Activated T-helper 2 cell treated with anti-CD3 and anti-CD28 coated beads, Interferon-gamma antibody, Interleukin-2, Interleukin-4, amounts not matched to agents 10 μg/mL and 5 μg/mL and 100 μg/mL, durations not matched to agents 14 hours and 24 hours and 36 hours (primary cell): ENCODE measurements at regions not wholly inside any gene's neighbourhood (a gene's known extent, or its start where the extent isn't known, plus 50 kb on each side); places are given as distances from the start of the nearest gene placed in this dataset.

Source experiments
- DNase-seq: peaks from one replicate; pipeline ENCODE4 v3.0.0; 2021; ENCODE audit warnings: low spot score
- H3K27ac Mint-ChIP-seq: one replicate; pipeline ENCODE4 v1.8.0; 2021; ENCODE audit warnings: mixed read lengths
- H3K27me3 Mint-ChIP-seq: one replicate; pipeline ENCODE4 v1.8.0; 2021; ENCODE audit warnings: low read depth, mixed read lengths
- H3K36me3 Mint-ChIP-seq: one replicate; pipeline ENCODE4 v1.8.0; 2021; ENCODE audit warnings: low read depth, mixed read lengths
- H3K4me1 Mint-ChIP-seq: one replicate; pipeline ENCODE4 v1.8.0; 2021; ENCODE audit warnings: low read depth, mixed read lengths
- H3K4me3 Mint-ChIP-seq: one replicate; pipeline ENCODE4 v1.8.0; 2021; ENCODE audit warnings: low read depth, mild to moderate bottlenecking, moderate library complexity, mixed read lengths
- H3K9me3 Mint-ChIP-seq: one replicate; pipeline ENCODE4 v1.8.0; 2021; ENCODE audit warnings: mixed read lengths
- intact Hi-C: fragments of 100-400 bp; cut with micrococcal nuclease; formaldehyde crosslinking; loops from one replicate; pipeline ENCODE4 v1.15.1; 2023

DNA sequence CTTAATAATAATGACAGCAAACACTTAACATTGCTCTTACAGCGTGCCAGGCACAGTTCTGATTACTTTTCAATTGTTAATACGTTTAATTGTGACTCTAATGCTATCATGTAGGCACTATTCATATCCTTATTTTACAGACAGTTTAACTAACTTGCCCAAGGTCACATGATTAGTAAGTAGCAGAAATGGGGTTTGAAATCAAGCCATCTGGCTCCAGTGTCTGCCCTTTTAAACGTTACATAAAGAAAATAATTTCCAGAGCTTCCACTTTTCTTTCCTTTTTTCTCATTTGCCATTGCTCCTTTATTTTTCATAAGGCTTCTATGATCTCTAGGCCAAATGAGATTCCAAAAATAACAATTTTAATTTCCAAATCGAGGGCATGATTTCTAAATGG lies 50.6 kb upstream of the IKZF2 start:
- no peak for DNase-seq
- intact Hi-C loops = no loop called here
- Mint-ChIP-seq H3K36me3 (no peaks in the 10 kb centered on the region), H3K27ac (no peak overlapping the region), H3K27me3 (peaks cover 2% of the 10 kb centered on the region), H3K4me1 (no peaks in the 10 kb centered on the region), H3K9me3 (peaks cover 3% of the 10 kb centered on the region), H3K4me3 (no peak overlapping the region)

DNA sequence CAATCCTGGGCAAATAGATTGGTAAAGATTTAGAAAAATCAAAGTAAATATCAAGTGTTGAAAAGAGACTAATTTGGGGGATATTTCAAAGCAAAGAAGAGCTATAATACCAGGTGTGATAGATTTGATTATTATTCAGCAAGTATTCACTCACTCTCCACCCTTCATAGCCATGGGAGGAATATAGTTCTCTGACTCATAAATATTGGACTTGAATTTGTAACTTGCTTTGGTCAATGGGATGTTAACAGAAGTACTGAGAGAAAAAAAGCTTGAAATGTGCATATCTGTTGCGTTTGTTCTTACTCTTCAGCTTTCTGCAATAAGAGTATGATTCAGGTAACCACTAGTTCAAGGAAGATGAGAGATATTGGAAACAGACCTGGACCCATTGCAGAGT lies 54.5 kb upstream of the IKZF2 start:
- Mint-ChIP-seq H3K9me3 (no peaks in the 10 kb centered on the region), H3K27me3 (peaks cover 2% of the 10 kb centered on the region), H3K36me3 (no peaks in the 10 kb centered on the region), H3K27ac (no peak overlapping the region), H3K4me1 (no peaks in the 10 kb centered on the region), H3K4me3 (no peak overlapping the region)
- no peak for DNase-seq
- intact Hi-C loops = no loop called here

DNA sequence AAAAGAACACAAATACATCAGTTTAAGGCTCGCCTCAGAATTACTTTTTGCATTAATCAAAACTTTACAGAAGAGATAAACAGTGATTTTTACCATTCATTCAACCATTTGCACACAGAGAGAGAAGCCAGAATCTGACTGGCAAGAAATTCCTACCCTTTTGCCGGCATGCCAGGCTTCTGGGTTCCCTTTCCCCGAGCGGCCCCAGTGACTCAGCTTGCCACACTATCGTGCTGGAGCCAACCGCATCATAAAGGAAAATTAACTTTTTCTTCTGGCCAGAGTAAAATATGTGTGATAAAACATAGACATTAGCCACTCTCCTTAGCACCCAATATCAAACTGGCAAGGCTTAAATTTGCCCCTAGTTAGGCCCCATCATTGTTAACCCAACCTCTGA lies 61.8 kb upstream of the IKZF2 start:
- no peak overlapping the region for H3K27ac Mint-ChIP-seq
- intact Hi-C loops = no loop called here
- H3K4me1 Mint-ChIP-seq = no peaks in the 10 kb centered on the region
- H3K4me3 Mint-ChIP-seq = no peak overlapping the region
- H3K36me3 Mint-ChIP-seq = no peaks in the 10 kb centered on the region
- no peak for DNase-seq
- peaks cover 5% of the 10 kb centered on the region for H3K27me3 Mint-ChIP-seq
- no peaks in the 10 kb centered on the region for H3K9me3 Mint-ChIP-seq

DNA sequence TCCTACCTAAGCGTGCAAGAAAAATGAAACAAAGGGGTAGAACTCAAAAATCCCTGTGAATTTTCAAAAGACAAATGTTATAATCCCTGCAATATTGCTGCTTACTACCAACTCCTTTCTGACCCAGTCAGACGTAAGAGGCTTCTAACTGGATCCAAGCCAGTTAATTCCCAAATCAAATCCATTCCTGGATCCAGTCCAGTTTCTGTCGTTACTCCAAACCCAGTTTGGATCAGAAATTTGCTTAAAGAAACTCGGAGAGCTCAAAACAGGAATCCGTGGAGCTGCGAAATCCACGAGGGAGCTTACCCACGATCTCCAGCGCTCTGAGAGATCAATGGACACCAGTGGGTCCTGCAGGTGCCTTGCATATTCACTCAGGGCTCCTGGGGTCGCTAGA lies 62.8 kb upstream of the IKZF2 start:
- H3K4me3 Mint-ChIP-seq = no peak overlapping the region
- H3K27me3 Mint-ChIP-seq = peaks cover 8% of the 10 kb centered on the region
- no peaks in the 10 kb centered on the region for H3K36me3 Mint-ChIP-seq
- intact Hi-C loops = no loop called here
- DNase-seq = no peak
- H3K27ac Mint-ChIP-seq = no peak overlapping the region
- H3K9me3 Mint-ChIP-seq = no peaks in the 10 kb centered on the region
- H3K4me1 Mint-ChIP-seq = no peaks in the 10 kb centered on the region

DNA sequence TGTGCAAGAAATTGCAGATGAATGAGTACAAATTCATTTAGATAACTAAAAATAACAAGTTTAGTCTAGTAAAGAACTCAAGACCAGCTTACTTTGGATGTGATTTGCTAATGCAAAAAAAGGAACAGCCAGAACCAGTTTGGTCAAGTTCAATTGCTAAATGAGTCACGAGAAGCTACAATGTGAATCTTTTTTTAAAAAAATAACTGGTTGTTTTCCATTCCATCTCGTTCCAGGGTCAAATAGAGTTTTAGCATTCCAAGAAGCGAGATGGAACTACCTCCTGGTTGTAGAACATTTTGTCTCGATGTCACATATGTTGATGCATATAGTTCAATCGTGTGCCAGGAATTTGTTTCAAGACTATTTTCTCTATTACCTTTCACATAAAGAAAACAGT lies 65.0 kb upstream of the IKZF2 start:
- no peaks in the 10 kb centered on the region for H3K4me1 Mint-ChIP-seq
- H3K9me3 Mint-ChIP-seq = no peaks in the 10 kb centered on the region
- no peak overlapping the region for H3K27ac Mint-ChIP-seq
- intact Hi-C loops = no loop called here
- no peak overlapping the region for H3K4me3 Mint-ChIP-seq
- DNase-seq = no peak
- H3K27me3 Mint-ChIP-seq = peaks cover 10% of the 10 kb centered on the region
- H3K36me3 Mint-ChIP-seq = no peaks in the 10 kb centered on the region

DNA sequence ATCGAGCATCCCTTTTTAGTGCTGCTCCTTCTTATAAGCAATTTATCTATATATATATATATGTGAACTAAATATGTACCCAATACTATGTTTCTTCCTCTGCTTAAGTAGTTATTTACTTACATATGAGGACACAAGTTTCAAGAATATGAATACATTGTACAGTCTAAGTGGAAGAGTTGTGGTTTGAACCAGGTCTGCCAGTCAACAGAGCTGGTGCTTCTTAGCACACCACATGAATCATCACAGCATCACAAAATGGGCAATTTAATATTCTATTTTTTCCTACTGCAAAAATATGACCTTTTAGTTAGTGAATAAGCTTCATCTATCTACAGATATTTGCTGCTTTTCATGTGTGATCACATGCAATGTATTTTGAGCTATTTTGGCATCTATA lies 64.4 kb upstream of the SPAG16 start:
- Mint-ChIP-seq H3K9me3 (no peaks in the 10 kb centered on the region), H3K27me3 (peaks cover 15% of the 10 kb centered on the region), H3K4me3 (no peak overlapping the region), H3K27ac (no peak overlapping the region), H3K4me1 (no peaks in the 10 kb centered on the region), H3K36me3 (no peaks in the 10 kb centered on the region)
- intact Hi-C loops = no loop called here
- no peak for DNase-seq

DNA sequence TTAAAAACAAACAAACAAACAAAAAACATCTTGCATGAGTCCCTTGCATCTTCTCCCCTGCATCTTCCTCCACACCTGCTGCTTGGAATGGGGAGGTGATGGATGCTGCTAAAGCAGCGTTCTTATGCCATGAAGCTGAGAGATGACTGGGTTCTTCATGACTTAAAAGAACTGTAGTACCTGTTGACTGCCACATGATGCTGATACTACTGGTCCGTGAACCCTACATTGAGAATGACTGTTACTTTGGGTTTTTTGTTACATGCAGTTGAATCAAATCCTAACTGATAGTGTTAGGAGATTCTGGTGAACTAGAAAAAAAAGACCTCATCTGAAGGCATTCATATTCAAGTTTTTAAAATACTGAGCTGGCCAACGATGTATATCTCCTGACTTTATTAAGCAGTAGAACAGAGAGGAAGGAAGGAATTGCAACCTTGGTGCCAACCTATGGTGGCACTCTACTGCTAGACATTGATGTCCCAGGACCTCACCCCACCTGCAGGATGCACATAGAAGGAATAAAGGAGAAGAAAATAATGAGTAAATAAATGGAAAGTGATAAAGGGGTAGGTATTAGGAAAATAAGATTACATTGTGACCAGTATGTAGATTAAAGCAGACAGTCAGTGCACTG lies 63.2 kb upstream of the SPAG16 start:
- Mint-ChIP-seq H3K36me3 (no peaks in the 10 kb centered on the region), H3K27ac (no peak overlapping the region), H3K4me1 (peaks cover 4% of the 10 kb centered on the region), H3K27me3 (peaks cover 13% of the 10 kb centered on the region), H3K9me3 (no peaks in the 10 kb centered on the region), H3K4me3 (no peak overlapping the region)
- intact Hi-C loops = no loop called here
- no peak for DNase-seq

DNA sequence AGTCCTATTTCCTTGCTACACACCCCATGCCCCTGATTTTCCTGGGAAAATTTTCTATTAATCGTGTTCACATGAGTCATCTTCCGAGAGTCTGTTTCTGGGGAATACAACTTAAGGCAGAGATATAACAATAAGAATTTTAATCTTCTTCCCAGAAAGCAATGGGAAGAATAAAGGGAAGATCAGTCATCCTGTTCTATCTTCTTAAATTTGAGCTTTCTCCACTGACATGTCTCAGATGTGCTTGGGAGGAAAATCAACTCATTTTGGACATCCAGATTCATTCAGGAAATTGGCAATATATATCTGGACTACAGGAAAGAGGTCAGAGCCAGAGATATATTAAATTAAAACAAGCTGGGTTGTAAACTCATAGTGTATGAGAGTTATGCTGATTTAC lies 62.3 kb upstream of the SPAG16 start:
- no peak for DNase-seq
- intact Hi-C loops = no loop called here

DNA sequence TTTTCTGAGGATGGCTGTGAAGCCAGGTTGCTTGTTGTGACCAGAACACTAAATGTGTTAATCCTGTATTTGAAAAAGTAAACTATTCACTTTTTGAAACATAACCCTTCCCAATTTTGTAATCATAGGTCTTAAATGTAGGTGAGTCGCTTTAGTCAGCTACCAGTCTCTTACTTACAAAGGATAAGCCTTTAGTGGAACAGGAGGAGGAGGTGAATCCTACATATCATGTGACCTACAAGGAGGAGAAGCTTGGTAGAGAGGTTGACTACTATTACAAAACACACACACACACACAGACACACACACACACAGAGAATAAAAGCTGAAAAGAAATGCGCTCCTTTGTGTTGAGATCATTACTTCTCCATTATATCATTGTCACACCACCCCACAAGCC lies 59.9 kb upstream of the SPAG16 start:
- Mint-ChIP-seq H3K27me3 (peaks cover 7% of the 10 kb centered on the region), H3K4me1 (peaks cover 15% of the 10 kb centered on the region), H3K27ac (no peak overlapping the region), H3K4me3 (no peak overlapping the region), H3K9me3 (no peaks in the 10 kb centered on the region), H3K36me3 (no peaks in the 10 kb centered on the region)
- intact Hi-C loops = no loop called here
- DNase-seq = no peak

More for the DNA sequence above, 62.3 kb upstream of the SPAG16 start:
- H3K27me3 Mint-ChIP-seq = peaks cover 10% of the 10 kb centered on the region
- peaks cover 9% of the 10 kb centered on the region for H3K4me1 Mint-ChIP-seq
- H3K27ac Mint-ChIP-seq = no peak overlapping the region
- H3K36me3 Mint-ChIP-seq = no peaks in the 10 kb centered on the region
- no peak overlapping the region for H3K4me3 Mint-ChIP-seq
- no peaks in the 10 kb centered on the region for H3K9me3 Mint-ChIP-seq

DNA sequence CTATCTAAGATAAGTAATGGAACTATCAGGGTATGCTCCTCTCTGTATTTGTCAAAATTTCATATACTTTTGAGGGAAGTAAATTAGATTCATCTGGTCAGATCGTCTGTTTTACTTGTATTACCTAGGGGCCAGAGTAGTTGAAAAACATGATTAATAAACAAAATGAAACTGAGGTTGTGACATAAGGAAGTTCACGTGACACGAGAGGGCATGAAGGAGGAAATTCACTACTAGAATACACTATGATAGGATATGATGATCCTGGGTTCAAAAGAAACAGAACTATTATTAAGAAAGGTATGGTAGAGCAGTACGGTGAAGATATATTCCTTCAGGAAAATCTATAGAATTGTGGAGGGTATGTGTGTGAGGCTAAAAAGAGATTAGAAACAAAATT lies 58.4 kb upstream of the SPAG16 start:
- Mint-ChIP-seq H3K4me3 (no peak overlapping the region), H3K27me3 (peaks cover 5% of the 10 kb centered on the region), H3K4me1 (peaks cover 15% of the 10 kb centered on the region), H3K27ac (no peak overlapping the region), H3K36me3 (no peaks in the 10 kb centered on the region), H3K9me3 (no peaks in the 10 kb centered on the region)
- intact Hi-C loops = no loop called here
- DNase-seq = no peak

DNA sequence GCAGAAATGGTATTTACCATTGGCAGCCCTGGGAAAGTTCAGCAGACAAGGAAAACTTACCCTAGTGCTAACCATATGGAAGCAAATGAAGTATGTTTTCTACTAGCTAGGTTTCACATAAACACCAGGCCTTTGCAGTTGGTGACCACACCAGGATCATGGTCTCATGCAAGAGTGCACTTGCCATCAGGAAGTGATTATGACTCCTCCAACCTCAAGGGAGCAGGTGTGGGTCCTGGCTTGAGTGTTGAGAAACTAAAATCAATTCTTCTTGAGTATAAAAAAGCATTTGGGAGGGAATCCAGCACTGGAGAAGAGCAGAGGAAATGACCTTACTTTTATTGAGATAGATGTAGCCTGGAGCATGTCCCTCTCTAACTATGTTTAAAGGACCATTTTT lies 56.8 kb upstream of the SPAG16 start:
- Mint-ChIP-seq H3K27ac (no peak overlapping the region), H3K4me3 (no peak overlapping the region), H3K36me3 (no peaks in the 10 kb centered on the region), H3K9me3 (no peaks in the 10 kb centered on the region), H3K27me3 (peaks cover 2% of the 10 kb centered on the region), H3K4me1 (peaks cover 15% of the 10 kb centered on the region)
- intact Hi-C loops = no loop called here
- no peak for DNase-seq

DNA sequence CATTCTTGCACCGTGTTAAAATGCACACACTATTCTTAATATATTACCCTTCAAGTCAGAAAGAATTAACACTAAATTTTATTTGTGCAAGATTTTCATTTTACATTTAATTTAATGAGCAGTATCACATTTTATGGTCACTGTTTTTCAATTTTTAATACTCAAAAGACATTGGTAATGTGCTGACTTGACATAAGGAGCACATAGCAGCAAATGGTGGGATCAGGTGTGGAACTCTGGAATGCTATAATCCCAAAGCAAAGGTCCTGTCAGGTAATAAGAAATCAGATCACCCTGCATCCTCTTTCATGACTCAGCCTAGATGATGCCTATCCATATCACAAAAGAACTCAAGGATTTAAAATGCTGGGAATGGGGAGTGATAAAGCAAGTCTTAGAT lies 55.6 kb upstream of the SPAG16 start:
- intact Hi-C loops = no loop called here
- Mint-ChIP-seq H3K27me3 (peaks cover 2% of the 10 kb centered on the region), H3K9me3 (no peaks in the 10 kb centered on the region), H3K4me1 (peaks cover 26% of the 10 kb centered on the region), H3K27ac (no peak overlapping the region), H3K4me3 (no peak overlapping the region), H3K36me3 (no peaks in the 10 kb centered on the region)
- DNase-seq = no peak

DNA sequence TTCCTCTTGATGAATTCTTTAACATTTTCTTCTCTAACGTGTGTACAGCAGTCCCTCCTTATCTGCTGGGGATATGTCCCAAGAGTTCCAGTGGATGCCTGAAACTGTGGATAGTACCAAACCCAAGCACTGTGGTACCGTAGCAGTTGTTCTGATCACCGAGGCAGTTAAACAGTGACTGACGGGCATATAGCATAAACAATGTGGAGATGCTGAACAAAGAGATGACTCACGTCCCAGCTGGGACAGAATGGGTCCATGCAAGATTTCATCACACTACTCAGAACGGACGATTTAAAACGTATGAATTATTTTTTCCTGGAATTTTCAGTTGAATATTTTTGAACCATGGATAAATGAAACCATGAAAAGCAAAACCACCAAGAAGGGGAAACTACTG lies 54.5 kb upstream of the SPAG16 start:
- no peak overlapping the region for H3K4me3 Mint-ChIP-seq
- H3K27me3 Mint-ChIP-seq = peaks cover 5% of the 10 kb centered on the region
- peaks cover 34% of the 10 kb centered on the region for H3K4me1 Mint-ChIP-seq
- no peak for DNase-seq
- no peaks in the 10 kb centered on the region for H3K36me3 Mint-ChIP-seq
- intact Hi-C loops = loop anchor here (5.0 kb wide), 1 partner anchor 78 kb away; the partner anchor contains the start of gene IKZF2
- no peak overlapping the region for H3K27ac Mint-ChIP-seq
- no peaks in the 10 kb centered on the region for H3K9me3 Mint-ChIP-seq

DNA sequence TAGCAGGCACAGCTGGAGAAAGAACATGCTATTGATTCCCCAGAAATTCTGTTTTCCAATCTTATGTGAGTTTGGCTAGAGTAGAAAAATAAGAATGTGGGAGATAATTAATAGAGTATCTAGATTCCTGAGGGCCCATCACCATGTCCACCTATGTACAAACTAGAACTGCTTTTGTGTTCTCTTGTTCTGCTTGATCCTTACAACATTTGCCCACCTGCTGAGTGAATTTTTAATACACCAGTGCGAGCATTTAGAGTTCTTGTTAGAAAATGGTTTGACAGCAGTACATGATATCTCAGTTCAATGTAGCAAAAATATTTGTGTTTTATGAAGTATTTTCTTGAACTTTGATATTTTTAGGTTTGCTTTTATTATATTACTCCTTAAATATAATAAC lies 52.3 kb upstream of the SPAG16 start:
- Mint-ChIP-seq H3K36me3 (no peaks in the 10 kb centered on the region), H3K27ac (no peak overlapping the region), H3K4me1 (peaks cover 27% of the 10 kb centered on the region), H3K9me3 (no peaks in the 10 kb centered on the region), H3K27me3 (peaks cover 13% of the 10 kb centered on the region), H3K4me3 (no peak overlapping the region)
- intact Hi-C loops = loop anchor here (5.0 kb wide), 1 partner anchor 80 kb away; the partner anchor contains the start of gene IKZF2
- DNase-seq = no peak
